Panc1 (cell line): ENCODE measurements at regions not wholly inside any gene's neighbourhood (a gene's known extent, or its start where the extent isn't known, plus 50 kb on each side); places are given as distances from the start of the nearest gene placed in this dataset.

ENCODE experiments used
- POLR2AphosphoS5 ChIP-seq: IDR thresholded peaks from 2 replicates; pipeline ENCODE4 v1.6.1; 2012; ENCODE audit warnings: mild to moderate bottlenecking, low read depth, low read length, moderate library complexity
- TCF7L2 ChIP-seq: IDR thresholded peaks from 2 replicates; pipeline ENCODE4 v1.6.1; 2011; ENCODE audit warnings: mild to moderate bottlenecking, low read depth, low read length, inconsistent platforms
- TF ChIP-seq, protein P1 (sequence below): fragments of 450-650 bp; IDR thresholded peaks from 2 replicates; pipeline ENCODE4 v1.5.1; 2017; ENCODE audit warnings: mild to moderate bottlenecking
- TF ChIP-seq, protein P2 (sequence below), 2 experiments: IDR thresholded peaks; 2 replicates each; pipeline ENCODE4 v1.6.1; 2011 to 2012; ENCODE audit warnings: low read depth in 2 of 2, control low read depth in 1 of 2, low read length in 1 of 2, mild to moderate bottlenecking in 1 of 2, moderate library complexity in 1 of 2; ENCODE audit not compliant: insufficient read depth in 1 of 2

DNA sequence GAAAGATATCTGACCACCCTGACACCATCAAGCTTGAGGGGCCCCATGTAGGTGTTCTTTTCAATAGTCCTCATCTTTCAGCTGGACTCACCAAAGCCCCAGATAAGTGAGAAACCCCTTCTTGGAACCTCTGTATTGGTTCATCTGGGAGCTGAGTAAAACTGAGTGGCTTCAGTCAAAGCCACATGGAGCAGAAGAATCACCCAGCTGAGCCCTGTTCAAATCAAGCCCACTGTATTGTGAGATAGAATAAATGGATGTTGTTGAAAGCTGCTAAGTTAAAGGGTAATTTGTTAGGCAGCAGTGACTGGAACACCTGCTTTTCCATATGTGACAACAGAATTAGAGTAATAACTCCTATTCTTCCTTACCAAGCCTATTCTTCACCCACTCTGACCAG is 64.8 kb upstream of the SDK1 start:
- TF ChIP-seq, protein P1, sequence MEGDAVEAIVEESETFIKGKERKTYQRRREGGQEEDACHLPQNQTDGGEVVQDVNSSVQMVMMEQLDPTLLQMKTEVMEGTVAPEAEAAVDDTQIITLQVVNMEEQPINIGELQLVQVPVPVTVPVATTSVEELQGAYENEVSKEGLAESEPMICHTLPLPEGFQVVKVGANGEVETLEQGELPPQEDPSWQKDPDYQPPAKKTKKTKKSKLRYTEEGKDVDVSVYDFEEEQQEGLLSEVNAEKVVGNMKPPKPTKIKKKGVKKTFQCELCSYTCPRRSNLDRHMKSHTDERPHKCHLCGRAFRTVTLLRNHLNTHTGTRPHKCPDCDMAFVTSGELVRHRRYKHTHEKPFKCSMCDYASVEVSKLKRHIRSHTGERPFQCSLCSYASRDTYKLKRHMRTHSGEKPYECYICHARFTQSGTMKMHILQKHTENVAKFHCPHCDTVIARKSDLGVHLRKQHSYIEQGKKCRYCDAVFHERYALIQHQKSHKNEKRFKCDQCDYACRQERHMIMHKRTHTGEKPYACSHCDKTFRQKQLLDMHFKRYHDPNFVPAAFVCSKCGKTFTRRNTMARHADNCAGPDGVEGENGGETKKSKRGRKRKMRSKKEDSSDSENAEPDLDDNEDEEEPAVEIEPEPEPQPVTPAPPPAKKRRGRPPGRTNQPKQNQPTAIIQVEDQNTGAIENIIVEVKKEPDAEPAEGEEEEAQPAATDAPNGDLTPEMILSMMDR, result no peak
- TF ChIP-seq, protein P2, sequence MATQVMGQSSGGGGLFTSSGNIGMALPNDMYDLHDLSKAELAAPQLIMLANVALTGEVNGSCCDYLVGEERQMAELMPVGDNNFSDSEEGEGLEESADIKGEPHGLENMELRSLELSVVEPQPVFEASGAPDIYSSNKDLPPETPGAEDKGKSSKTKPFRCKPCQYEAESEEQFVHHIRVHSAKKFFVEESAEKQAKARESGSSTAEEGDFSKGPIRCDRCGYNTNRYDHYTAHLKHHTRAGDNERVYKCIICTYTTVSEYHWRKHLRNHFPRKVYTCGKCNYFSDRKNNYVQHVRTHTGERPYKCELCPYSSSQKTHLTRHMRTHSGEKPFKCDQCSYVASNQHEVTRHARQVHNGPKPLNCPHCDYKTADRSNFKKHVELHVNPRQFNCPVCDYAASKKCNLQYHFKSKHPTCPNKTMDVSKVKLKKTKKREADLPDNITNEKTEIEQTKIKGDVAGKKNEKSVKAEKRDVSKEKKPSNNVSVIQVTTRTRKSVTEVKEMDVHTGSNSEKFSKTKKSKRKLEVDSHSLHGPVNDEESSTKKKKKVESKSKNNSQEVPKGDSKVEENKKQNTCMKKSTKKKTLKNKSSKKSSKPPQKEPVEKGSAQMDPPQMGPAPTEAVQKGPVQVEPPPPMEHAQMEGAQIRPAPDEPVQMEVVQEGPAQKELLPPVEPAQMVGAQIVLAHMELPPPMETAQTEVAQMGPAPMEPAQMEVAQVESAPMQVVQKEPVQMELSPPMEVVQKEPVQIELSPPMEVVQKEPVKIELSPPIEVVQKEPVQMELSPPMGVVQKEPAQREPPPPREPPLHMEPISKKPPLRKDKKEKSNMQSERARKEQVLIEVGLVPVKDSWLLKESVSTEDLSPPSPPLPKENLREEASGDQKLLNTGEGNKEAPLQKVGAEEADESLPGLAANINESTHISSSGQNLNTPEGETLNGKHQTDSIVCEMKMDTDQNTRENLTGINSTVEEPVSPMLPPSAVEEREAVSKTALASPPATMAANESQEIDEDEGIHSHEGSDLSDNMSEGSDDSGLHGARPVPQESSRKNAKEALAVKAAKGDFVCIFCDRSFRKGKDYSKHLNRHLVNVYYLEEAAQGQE (IDR thresholded peaks at IDR 0.05; ENCODE audit: insufficient read depth in 1 of 2, low read depth in 2 of 2, low read length in 1 of 2), result no peak
- TF ChIP-seq POLR2AphosphoS5 (no peak), TCF7L2 (no peak)
